Left colon (tissue), 2 donors: ENCODE measurements at regions not wholly inside any gene's neighbourhood (a gene's known extent, or its start where the extent isn't known, plus 50 kb on each side); places are given as distances from the start of the nearest gene placed in this dataset.
A peak's percentile ranks its signal among the peaks of the same experiment; 100 is the strongest.
"Not testable (repeated sequence)": the region's sequence is repeated elsewhere in the genome, so short reads cannot be mapped to it uniquely, and the experiment has no call there.

Experiments
- ATAC-seq: fragments of 200-7000 bp; cut with Tn5 transposase; one replicate; pipeline ENCODE4 v1.9.1; 2020; ENCODE audit warnings: mild to moderate bottlenecking, moderate library complexity
- DNase-seq, 2 donors: peaks; one replicate each; pipeline ENCODE4 v3.0.0-alpha.2; 2020
- intact Hi-C, 2 donors: fragments of 100-400 bp; cut with DNase I in 1 of 2; cut with micrococcal nuclease in 1 of 2; formaldehyde crosslinking; loops; one replicate each; pipeline versions ENCODE4 v1.11.2 to v1.14.0; 2022; cut with DNase I, micrococcal nuclease
- donor health status: DM: no; HTN: no; CAD: no.
- donor health status: DM: yes; HTN: yes; CAD: no.

- DNase-seq (no peak), ATAC-seq (no peak)
- intact Hi-C loops: no loop called here
Measured at GRCh38 chrX:150255441-150256296, 107.4 kb upstream of the MAMLD1 start.

- no peak for DNase-seq
- ATAC-seq: no peak
- intact Hi-C loops: no loop called here
Measured at GRCh38 chrX:150256297-150256650, 106.8 kb upstream of the MAMLD1 start.

- no peak for DNase-seq
- intact Hi-C loops: no loop called here
- ATAC-seq: no peak
Measured at GRCh38 chrX:150257353-150258175, 105.6 kb upstream of the MAMLD1 start.

- no peak for ATAC-seq
- intact Hi-C loops: no loop called here
- DNase-seq: no peak
Measured at GRCh38 chrX:150258176-150258425, 105.0 kb upstream of the MAMLD1 start.

GRCh38 chrX:150258463-150259430 lies 104.4 kb upstream of the MAMLD1 start:
- DNase-seq (no peak), ATAC-seq (no peak)
- intact Hi-C loops: no loop called here

- ATAC-seq (no peak), DNase-seq (no peak)
- intact Hi-C loops: no loop called here
Measured at GRCh38 chrX:150262456-150262855, 100.7 kb upstream of the MAMLD1 start.

GRCh38 chrX:150268839-150269355 lies 94.2 kb upstream of the MAMLD1 start:
- intact Hi-C loops: no loop called here
- ATAC-seq: no peak
- DNase-seq: no peak

GRCh38 chrX:150269605-150270254 lies 93.4 kb upstream of the MAMLD1 start:
- ATAC-seq: peak; percentile 62
- DNase-seq: no peak
- intact Hi-C loops: no loop called here

- no peak for ATAC-seq
- intact Hi-C loops: no loop called here
- no peak for DNase-seq
Measured at GRCh38 chrX:150270622-150271021, 92.5 kb upstream of the MAMLD1 start.

GRCh38 chrX:150273575-150274294 lies 89.4 kb upstream of the MAMLD1 start:
- ATAC-seq, intact Hi-C loops, DNase-seq: not testable (repeated sequence)

- DNase-seq: no peak
- ATAC-seq: no peak
- intact Hi-C loops: no loop called here
Measured at GRCh38 chrX:150282953-150283352, 80.2 kb upstream of the MAMLD1 start.

GRCh38 chrX:150291014-150291413 lies 72.1 kb upstream of the MAMLD1 start:
- DNase-seq (no peak), ATAC-seq (no peak)
- intact Hi-C loops: no loop called here

- no peak for DNase-seq
- intact Hi-C loops: no loop called here
- ATAC-seq: no peak
Measured at GRCh38 chrX:150293311-150294013, 69.7 kb upstream of the MAMLD1 start.

- no peak for DNase-seq
- no peak for ATAC-seq
- intact Hi-C loops: no loop called here
Measured at GRCh38 chrX:150298841-150299551, 64.1 kb upstream of the MAMLD1 start.

- intact Hi-C loops: no loop called here
- ATAC-seq: no peak
Measured at GRCh38 chrX:150299579-150299978, 63.5 kb upstream of the MAMLD1 start.

GRCh38 chrX:150303386-150304097 lies 59.6 kb upstream of the MAMLD1 start:
- no peak for ATAC-seq
- DNase-seq: no peak
- intact Hi-C loops: no loop called here

More at GRCh38 chrX:150299579-150299978, 63.5 kb upstream of the MAMLD1 start:
- DNase-seq: no peak
